Mucosa of stomach (tissue), 1 donor: ENCODE measurements at regions not wholly inside any gene's neighbourhood (a gene's known extent, or its start where the extent isn't known, plus 50 kb on each side); places are given as distances from the start of the nearest gene placed in this dataset.
"Not testable (repeated sequence)": the region's sequence is repeated elsewhere in the genome, so short reads cannot be mapped to it uniquely, and the experiment has no call there.

Source experiments
- H3K27me3 ChIP-seq: one replicate; pipeline ENCODE4 v1.7.0; 2013; ENCODE audit warnings: mild to moderate bottlenecking, low read length; ENCODE audit not compliant: control insufficient read depth, insufficient read depth
- H3K36me3 ChIP-seq: one replicate; pipeline ENCODE4 v1.7.0; 2013; ENCODE audit warnings: low read length; ENCODE audit not compliant: control insufficient read depth, insufficient read depth
- H3K4me1 ChIP-seq: one replicate; pipeline ENCODE4 v1.7.0; 2013; ENCODE audit warnings: mild to moderate bottlenecking, low read length; ENCODE audit not compliant: control insufficient read depth, insufficient read depth
- H3K4me3 ChIP-seq: one replicate; pipeline ENCODE4 v1.7.0; 2013; ENCODE audit warnings: low read length
- H3K9ac ChIP-seq: one replicate; pipeline ENCODE4 v1.7.0; 2013; ENCODE audit warnings: mild to moderate bottlenecking, low read length, moderate library complexity
- H3K9me3 ChIP-seq: one replicate; pipeline ENCODE4 v1.7.0; 2013; ENCODE audit warnings: mild to moderate bottlenecking, low read length, moderate library complexity; ENCODE audit not compliant: control insufficient read depth
- donor health status: Pancreatic carcinoma.

- no peak overlapping the region for H3K9ac ChIP-seq
These were observed 293.8 kb upstream of the GRAMD2B start for GRCh38 chr5:126129431-126129830.

GRCh38 chr5:126133424-126133823, 289.8 kb upstream of the GRAMD2B start:
- no peaks in the 10 kb centered on the region for H3K27me3 ChIP-seq
- H3K9ac ChIP-seq, result no peak overlapping the region
- H3K4me3 ChIP-seq, result no peak overlapping the region
- no peaks in the 10 kb centered on the region for H3K9me3 ChIP-seq
- H3K36me3 ChIP-seq, result no peaks in the 10 kb centered on the region
- no peaks in the 10 kb centered on the region for H3K4me1 ChIP-seq

More at GRCh38 chr5:126129431-126129830, 293.8 kb upstream of the GRAMD2B start:
- H3K9me3 ChIP-seq, result no peaks in the 10 kb centered on the region
- H3K27me3 ChIP-seq, result no peaks in the 10 kb centered on the region
- no peaks in the 10 kb centered on the region for H3K4me1 ChIP-seq
- no peaks in the 10 kb centered on the region for H3K36me3 ChIP-seq
- H3K4me3 ChIP-seq, result no peak overlapping the region

GRCh38 chr5:126137891-126138280, 285.3 kb upstream of the GRAMD2B start:
- H3K27me3 ChIP-seq, result no peaks in the 10 kb centered on the region
- no peaks in the 10 kb centered on the region for H3K36me3 ChIP-seq
- H3K9me3 ChIP-seq, result no peaks in the 10 kb centered on the region

GRCh38 chr5:126138281-126138931, 284.8 kb upstream of the GRAMD2B start:
- H3K27me3 ChIP-seq, result no peaks in the 10 kb centered on the region
- H3K9me3 ChIP-seq, result no peaks in the 10 kb centered on the region
- no peak overlapping the region for H3K9ac ChIP-seq
- H3K36me3 ChIP-seq, result no peaks in the 10 kb centered on the region
- H3K4me1 ChIP-seq, result no peaks in the 10 kb centered on the region
- H3K4me3 ChIP-seq, result no peak overlapping the region

More at GRCh38 chr5:126137891-126138280, 285.3 kb upstream of the GRAMD2B start:
- Histone ChIP-seq H3K4me1 (no peaks in the 10 kb centered on the region), H3K9ac (no peak overlapping the region), H3K4me3 (no peak overlapping the region)

- Histone ChIP-seq H3K27me3 (no peaks in the 10 kb centered on the region), H3K9me3 (no peaks in the 10 kb centered on the region), H3K9ac (no peak overlapping the region), H3K4me1 (no peaks in the 10 kb centered on the region), H3K4me3 (no peak overlapping the region), H3K36me3 (no peaks in the 10 kb centered on the region)
These were observed 284.1 kb upstream of the GRAMD2B start for GRCh38 chr5:126139086-126139485.

GRCh38 chr5:126139773-126140172, 283.4 kb upstream of the GRAMD2B start:
- Histone ChIP-seq H3K27me3 (no peaks in the 10 kb centered on the region), H3K4me3 (no peak overlapping the region), H3K9me3 (no peaks in the 10 kb centered on the region), H3K36me3 (no peaks in the 10 kb centered on the region), H3K9ac (no peak overlapping the region), H3K4me1 (no peaks in the 10 kb centered on the region)

- no peak overlapping the region for H3K9ac ChIP-seq
- no peaks in the 10 kb centered on the region for H3K27me3 ChIP-seq
- no peaks in the 10 kb centered on the region for H3K9me3 ChIP-seq
- H3K4me1 ChIP-seq, result no peaks in the 10 kb centered on the region
- H3K36me3 ChIP-seq, result no peaks in the 10 kb centered on the region
- H3K4me3 ChIP-seq, result no peak overlapping the region
These were observed 279.6 kb upstream of the GRAMD2B start for GRCh38 chr5:126143622-126144021.

GRCh38 chr5:126150319-126150718, 272.9 kb upstream of the GRAMD2B start:
- H3K27me3 ChIP-seq, H3K4me1 ChIP-seq, H3K9ac ChIP-seq: not testable (repeated sequence)

GRCh38 chr5:126155298-126155697, 267.9 kb upstream of the GRAMD2B start:
- H3K4me3 ChIP-seq, H3K27me3 ChIP-seq, H3K4me1 ChIP-seq, H3K9me3 ChIP-seq, H3K36me3 ChIP-seq, H3K9ac ChIP-seq: not testable (repeated sequence)

More at GRCh38 chr5:126150319-126150718, 272.9 kb upstream of the GRAMD2B start:
- not testable (repeated sequence) for H3K9me3 ChIP-seq, H3K4me3 ChIP-seq, H3K36me3 ChIP-seq

- H3K36me3 ChIP-seq, result no peaks in the 10 kb centered on the region
These were observed 256.8 kb upstream of the GRAMD2B start for GRCh38 chr5:126166368-126166767.

GRCh38 chr5:126168785-126169184, 254.4 kb upstream of the GRAMD2B start:
- H3K4me1 ChIP-seq, result no peaks in the 10 kb centered on the region
- no peaks in the 10 kb centered on the region for H3K27me3 ChIP-seq
- H3K36me3 ChIP-seq, result no peaks in the 10 kb centered on the region
- no peaks in the 10 kb centered on the region for H3K9me3 ChIP-seq
- H3K9ac ChIP-seq, result no peak overlapping the region
- no peak overlapping the region for H3K4me3 ChIP-seq

More at GRCh38 chr5:126166368-126166767, 256.8 kb upstream of the GRAMD2B start:
- no peaks in the 10 kb centered on the region for H3K4me1 ChIP-seq
- no peak overlapping the region for H3K4me3 ChIP-seq
- H3K9me3 ChIP-seq, result no peaks in the 10 kb centered on the region
- no peak overlapping the region for H3K9ac ChIP-seq
- no peaks in the 10 kb centered on the region for H3K27me3 ChIP-seq

GRCh38 chr5:126171916-126172315, 251.3 kb upstream of the GRAMD2B start:
- Histone ChIP-seq H3K9ac (no peak overlapping the region), H3K9me3 (no peaks in the 10 kb centered on the region), H3K27me3 (no peaks in the 10 kb centered on the region), H3K36me3 (no peaks in the 10 kb centered on the region), H3K4me1 (no peaks in the 10 kb centered on the region), H3K4me3 (no peak overlapping the region)

- H3K9ac ChIP-seq, result no peak overlapping the region
These were observed 250.4 kb upstream of the GRAMD2B start for GRCh38 chr5:126172812-126173211.

More at GRCh38 chr5:126172812-126173211, 250.4 kb upstream of the GRAMD2B start:
- H3K27me3 ChIP-seq, result no peaks in the 10 kb centered on the region
- H3K4me3 ChIP-seq, result no peak overlapping the region
- H3K36me3 ChIP-seq, result no peaks in the 10 kb centered on the region
- no peaks in the 10 kb centered on the region for H3K4me1 ChIP-seq
- H3K9me3 ChIP-seq, result no peaks in the 10 kb centered on the region
